ENCODE measurements at regions not wholly inside any gene's neighbourhood (a gene's known extent, or its start where the extent isn't known, plus 50 kb on each side); places are given as distances from the start of the nearest gene placed in this dataset.

- no peaks in the 10 kb centered on the region for H3K27me3 ChIP-seq (ENCODE audit: control insufficient read depth, insufficient read depth, low read length)
- POLR2A ChIA-PET: no interaction called here
- H3K9me3 ChIP-seq (ENCODE audit: control insufficient read depth, insufficient read depth, low read length): peaks cover 24% of the 10 kb centered on the region
- H3K4me3 ChIP-seq (ENCODE audit: low read depth, low read length): no peak overlapping the region
- CTCF ChIA-PET: no interaction called here
- TF ChIP-seq, protein P1, sequence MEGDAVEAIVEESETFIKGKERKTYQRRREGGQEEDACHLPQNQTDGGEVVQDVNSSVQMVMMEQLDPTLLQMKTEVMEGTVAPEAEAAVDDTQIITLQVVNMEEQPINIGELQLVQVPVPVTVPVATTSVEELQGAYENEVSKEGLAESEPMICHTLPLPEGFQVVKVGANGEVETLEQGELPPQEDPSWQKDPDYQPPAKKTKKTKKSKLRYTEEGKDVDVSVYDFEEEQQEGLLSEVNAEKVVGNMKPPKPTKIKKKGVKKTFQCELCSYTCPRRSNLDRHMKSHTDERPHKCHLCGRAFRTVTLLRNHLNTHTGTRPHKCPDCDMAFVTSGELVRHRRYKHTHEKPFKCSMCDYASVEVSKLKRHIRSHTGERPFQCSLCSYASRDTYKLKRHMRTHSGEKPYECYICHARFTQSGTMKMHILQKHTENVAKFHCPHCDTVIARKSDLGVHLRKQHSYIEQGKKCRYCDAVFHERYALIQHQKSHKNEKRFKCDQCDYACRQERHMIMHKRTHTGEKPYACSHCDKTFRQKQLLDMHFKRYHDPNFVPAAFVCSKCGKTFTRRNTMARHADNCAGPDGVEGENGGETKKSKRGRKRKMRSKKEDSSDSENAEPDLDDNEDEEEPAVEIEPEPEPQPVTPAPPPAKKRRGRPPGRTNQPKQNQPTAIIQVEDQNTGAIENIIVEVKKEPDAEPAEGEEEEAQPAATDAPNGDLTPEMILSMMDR (IDR thresholded peaks at IDR 0.05; ENCODE audit: low read depth, low read length): no peak
- DNase-seq (ENCODE audit: low read depth, low spot score): no peak
- H3K27ac ChIP-seq (ENCODE audit: low read depth, low read length): no peak overlapping the region
Observed at GRCh38 chr5:2879701-2880100, 128.2 kb upstream of the IRX2 start.

DNA sequence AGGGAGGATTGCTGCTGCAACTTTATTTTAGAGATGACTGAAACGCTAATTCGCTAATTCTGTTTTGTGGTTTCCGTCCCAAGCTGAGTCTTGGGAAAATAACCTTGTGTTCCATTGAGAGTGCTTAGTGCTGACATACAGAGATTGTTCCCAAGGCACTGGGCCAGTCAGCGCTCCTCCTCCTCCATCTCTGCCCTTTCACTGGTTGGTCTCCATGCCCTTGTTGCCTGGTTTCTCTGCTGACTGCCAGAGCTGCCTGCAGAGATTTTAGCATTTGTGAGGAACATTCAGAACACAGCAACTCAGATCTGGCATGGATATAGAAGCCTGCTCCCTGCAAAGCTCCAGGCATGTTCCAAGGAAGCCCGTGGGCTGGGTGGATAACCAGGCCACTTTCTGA lies 126.0 kb upstream of the IRX2 start:
- Histone ChIP-seq H3K9me3 (ENCODE audit: control insufficient read depth, insufficient read depth, low read length) (peaks cover 25% of the 10 kb centered on the region), H3K27ac (ENCODE audit: low read depth, low read length) (no peak overlapping the region), H3K4me3 (ENCODE audit: low read depth, low read length) (no peak overlapping the region), H3K27me3 (ENCODE audit: control insufficient read depth, insufficient read depth, low read length) (no peaks in the 10 kb centered on the region)
- ChIA-PET POLR2A (no interaction called here), CTCF (no interaction called here)
- DNase-seq (ENCODE audit: low read depth, low spot score): no peak
- TF ChIP-seq, protein P1 (IDR thresholded peaks at IDR 0.05; ENCODE audit: low read depth, low read length): no peak

DNA sequence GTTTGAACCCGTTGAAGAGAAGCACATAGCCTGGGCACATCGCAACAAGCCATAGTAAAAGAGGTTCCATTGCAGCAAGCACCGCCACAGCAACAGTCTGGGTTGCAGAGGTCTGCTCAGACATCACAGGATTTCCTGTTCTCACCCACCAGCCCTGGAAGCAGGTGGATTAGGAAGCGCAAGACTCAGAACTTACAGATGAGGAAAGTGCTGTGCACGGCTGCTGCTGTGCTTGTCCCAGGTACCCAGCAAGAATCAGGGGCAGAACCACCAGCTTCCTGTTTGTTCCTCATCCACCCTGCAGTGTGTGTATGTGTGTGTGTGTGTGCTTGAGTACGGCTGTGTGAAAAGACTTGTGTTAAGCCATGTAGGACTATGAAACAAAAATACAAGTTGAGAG lies 124.7 kb upstream of the IRX2 start:
- Histone ChIP-seq H3K27ac (ENCODE audit: low read depth, low read length) (no peak overlapping the region), H3K4me3 (ENCODE audit: low read depth, low read length) (no peak overlapping the region), H3K9me3 (ENCODE audit: control insufficient read depth, insufficient read depth, low read length) (peaks cover 28% of the 10 kb centered on the region), H3K27me3 (ENCODE audit: control insufficient read depth, insufficient read depth, low read length) (no peaks in the 10 kb centered on the region)
- POLR2A ChIA-PET: no interaction called here
- no peak for DNase-seq (ENCODE audit: low read depth, low spot score)
- CTCF ChIA-PET: no interaction called here
- TF ChIP-seq, protein P1 (IDR thresholded peaks at IDR 0.05; ENCODE audit: low read depth, low read length): no peak

- DNase-seq (ENCODE audit: low read depth, low spot score): no peak
- ChIA-PET CTCF (no interaction called here), POLR2A (no interaction called here)
- TF ChIP-seq, protein P1 (IDR thresholded peaks at IDR 0.05; ENCODE audit: low read depth, low read length): no peak
- Histone ChIP-seq H3K27ac (ENCODE audit: low read depth, low read length) (no peak overlapping the region), H3K4me3 (ENCODE audit: low read depth, low read length) (no peak overlapping the region), H3K9me3 (ENCODE audit: control insufficient read depth, insufficient read depth, low read length) (peaks cover 38% of the 10 kb centered on the region), H3K27me3 (ENCODE audit: control insufficient read depth, insufficient read depth, low read length) (no peaks in the 10 kb centered on the region)
Observed at GRCh38 chr5:2874099-2874498, 122.6 kb upstream of the IRX2 start.

DNA sequence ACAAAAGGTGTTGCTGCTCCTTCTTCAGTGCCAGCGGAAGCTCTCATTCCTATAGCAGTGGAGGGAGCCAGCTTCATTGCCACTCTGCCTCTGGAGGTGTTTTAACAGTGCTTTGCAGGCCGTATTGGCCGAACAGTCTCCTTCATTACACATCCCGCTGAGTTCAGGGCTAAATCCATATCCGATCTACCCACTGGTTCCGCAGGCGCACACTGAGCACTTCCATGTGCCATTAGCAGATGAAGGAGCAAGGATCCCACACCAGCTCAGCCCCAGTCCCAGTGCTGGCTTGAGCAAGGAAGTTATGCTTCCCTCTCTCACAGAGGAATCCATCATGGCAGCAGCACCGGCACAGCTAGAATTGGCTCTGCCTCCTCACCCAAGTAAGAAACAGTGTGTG lies 121.2 kb upstream of the IRX2 start:
- ChIA-PET POLR2A (no interaction called here), CTCF (no interaction called here)
- Histone ChIP-seq H3K27ac (ENCODE audit: low read depth, low read length) (no peak overlapping the region), H3K9me3 (ENCODE audit: control insufficient read depth, insufficient read depth, low read length) (peaks cover 41% of the 10 kb centered on the region), H3K27me3 (ENCODE audit: control insufficient read depth, insufficient read depth, low read length) (no peaks in the 10 kb centered on the region), H3K4me3 (ENCODE audit: low read depth, low read length) (no peak overlapping the region)
- TF ChIP-seq, protein P1 (IDR thresholded peaks at IDR 0.05; ENCODE audit: low read depth, low read length): no peak
- DNase-seq (ENCODE audit: low read depth, low spot score): no peak
